ENCODE measurements at regions not wholly inside any gene's neighbourhood (a gene's known extent, or its start where the extent isn't known, plus 50 kb on each side); places are given as distances from the start of the nearest gene placed in this dataset.

- TF ChIP-seq, protein P1, sequence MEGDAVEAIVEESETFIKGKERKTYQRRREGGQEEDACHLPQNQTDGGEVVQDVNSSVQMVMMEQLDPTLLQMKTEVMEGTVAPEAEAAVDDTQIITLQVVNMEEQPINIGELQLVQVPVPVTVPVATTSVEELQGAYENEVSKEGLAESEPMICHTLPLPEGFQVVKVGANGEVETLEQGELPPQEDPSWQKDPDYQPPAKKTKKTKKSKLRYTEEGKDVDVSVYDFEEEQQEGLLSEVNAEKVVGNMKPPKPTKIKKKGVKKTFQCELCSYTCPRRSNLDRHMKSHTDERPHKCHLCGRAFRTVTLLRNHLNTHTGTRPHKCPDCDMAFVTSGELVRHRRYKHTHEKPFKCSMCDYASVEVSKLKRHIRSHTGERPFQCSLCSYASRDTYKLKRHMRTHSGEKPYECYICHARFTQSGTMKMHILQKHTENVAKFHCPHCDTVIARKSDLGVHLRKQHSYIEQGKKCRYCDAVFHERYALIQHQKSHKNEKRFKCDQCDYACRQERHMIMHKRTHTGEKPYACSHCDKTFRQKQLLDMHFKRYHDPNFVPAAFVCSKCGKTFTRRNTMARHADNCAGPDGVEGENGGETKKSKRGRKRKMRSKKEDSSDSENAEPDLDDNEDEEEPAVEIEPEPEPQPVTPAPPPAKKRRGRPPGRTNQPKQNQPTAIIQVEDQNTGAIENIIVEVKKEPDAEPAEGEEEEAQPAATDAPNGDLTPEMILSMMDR (IDR thresholded peaks at IDR 0.05 in 4 of 5, conservative IDR thresholded peaks at IDR 0.05 in 1 of 5), result no peak
- TF ChIP-seq POLR2A (IDR thresholded peaks at IDR 0.05), result no peak
Observed at GRCh38 chr5:160174290-160174689, 55.0 kb upstream of the FABP6 start.

Measured in gastrocnemius medialis (tissue), 4 donors.